ENCODE measurements at regions not wholly inside any gene's neighbourhood (a gene's known extent, or its start where the extent isn't known, plus 50 kb on each side); places are given as distances from the start of the nearest gene placed in this dataset.

- intact Hi-C loops (cut with micrococcal nuclease): no loop called here
- Mint-ChIP-seq H3K36me3 (ENCODE audit: low read depth) (no peaks in the 10 kb centered on the region), H3K4me1 (ENCODE audit: low read depth) (no peaks in the 10 kb centered on the region), H3K9me3 (no peaks in the 10 kb centered on the region), H3K4me3 (no peak overlapping the region), H3K27ac (no peak overlapping the region), H3K27me3 (no peaks in the 10 kb centered on the region)
- ChIA-PET POLR2A (no interaction called here), CTCF (interaction anchor here (0.6 kb wide), 1 partner anchor 806 kb away, joined by 4 read pairs; no protein-coding TSS in a partner anchor)
- no peak for DNase-seq
- no peak for ATAC-seq
- TF ChIP-seq, protein P1, sequence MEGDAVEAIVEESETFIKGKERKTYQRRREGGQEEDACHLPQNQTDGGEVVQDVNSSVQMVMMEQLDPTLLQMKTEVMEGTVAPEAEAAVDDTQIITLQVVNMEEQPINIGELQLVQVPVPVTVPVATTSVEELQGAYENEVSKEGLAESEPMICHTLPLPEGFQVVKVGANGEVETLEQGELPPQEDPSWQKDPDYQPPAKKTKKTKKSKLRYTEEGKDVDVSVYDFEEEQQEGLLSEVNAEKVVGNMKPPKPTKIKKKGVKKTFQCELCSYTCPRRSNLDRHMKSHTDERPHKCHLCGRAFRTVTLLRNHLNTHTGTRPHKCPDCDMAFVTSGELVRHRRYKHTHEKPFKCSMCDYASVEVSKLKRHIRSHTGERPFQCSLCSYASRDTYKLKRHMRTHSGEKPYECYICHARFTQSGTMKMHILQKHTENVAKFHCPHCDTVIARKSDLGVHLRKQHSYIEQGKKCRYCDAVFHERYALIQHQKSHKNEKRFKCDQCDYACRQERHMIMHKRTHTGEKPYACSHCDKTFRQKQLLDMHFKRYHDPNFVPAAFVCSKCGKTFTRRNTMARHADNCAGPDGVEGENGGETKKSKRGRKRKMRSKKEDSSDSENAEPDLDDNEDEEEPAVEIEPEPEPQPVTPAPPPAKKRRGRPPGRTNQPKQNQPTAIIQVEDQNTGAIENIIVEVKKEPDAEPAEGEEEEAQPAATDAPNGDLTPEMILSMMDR (IDR thresholded peaks at IDR 0.05): no peak
These were observed 365.3 kb upstream of the IGFBP3 start for GRCh38 chr7:46286356-46286755.

DNA sequence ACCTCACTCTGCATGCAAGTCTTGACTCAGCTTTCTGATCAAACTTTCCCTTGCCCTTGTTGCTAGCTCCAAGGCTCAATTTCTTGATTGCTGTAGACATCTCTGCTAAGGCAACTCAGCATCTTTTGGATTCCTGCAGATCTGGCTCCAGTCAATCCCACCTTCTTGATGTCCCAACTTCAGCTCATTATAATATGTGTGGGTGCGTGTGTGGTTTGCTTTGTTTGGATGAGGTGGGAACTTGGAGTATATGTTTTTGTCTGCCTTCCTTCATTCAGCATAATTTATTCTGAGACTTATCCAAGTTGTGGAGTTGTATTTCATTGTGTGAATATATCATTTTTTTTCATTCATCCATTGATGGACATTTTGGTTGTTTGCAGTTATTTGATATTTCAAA, 364.8 kb upstream of the IGFBP3 start:
- H3K27me3 Mint-ChIP-seq: no peaks in the 10 kb centered on the region
- no peaks in the 10 kb centered on the region for H3K36me3 Mint-ChIP-seq (ENCODE audit: low read depth)
- no peak overlapping the region for H3K4me3 Mint-ChIP-seq
- H3K9me3 Mint-ChIP-seq: no peaks in the 10 kb centered on the region
- no peak overlapping the region for H3K27ac Mint-ChIP-seq
- ChIA-PET CTCF (no interaction called here), POLR2A (no interaction called here)
- TF ChIP-seq, protein P1 (IDR thresholded peaks at IDR 0.05): no peak
- no peak for ATAC-seq
- no peaks in the 10 kb centered on the region for H3K4me1 Mint-ChIP-seq (ENCODE audit: low read depth)
- no peak for DNase-seq
- intact Hi-C loops (cut with micrococcal nuclease): no loop called here

GRCh38 chr7:46283852-46284251, 362.8 kb upstream of the IGFBP3 start:
- no peaks in the 10 kb centered on the region for H3K9me3 Mint-ChIP-seq
- intact Hi-C loops (cut with micrococcal nuclease): no loop called here

GRCh38 chr7:46282155-46282554, 361.1 kb upstream of the IGFBP3 start:
- H3K27me3 Mint-ChIP-seq: no peaks in the 10 kb centered on the region
- DNase-seq (no peak), ATAC-seq (no peak)
- H3K4me1 Mint-ChIP-seq (ENCODE audit: low read depth): no peaks in the 10 kb centered on the region
- H3K27ac Mint-ChIP-seq: no peak overlapping the region
- TF ChIP-seq, protein P1 (IDR thresholded peaks at IDR 0.05): no peak
- intact Hi-C loops (cut with micrococcal nuclease): no loop called here
- POLR2A ChIA-PET: no interaction called here
- CTCF ChIA-PET: no interaction called here
- no peak overlapping the region for H3K4me3 Mint-ChIP-seq
- H3K9me3 Mint-ChIP-seq: peaks cover 2% of the 10 kb centered on the region
- H3K36me3 Mint-ChIP-seq (ENCODE audit: low read depth): no peaks in the 10 kb centered on the region

More at GRCh38 chr7:46283852-46284251, 362.8 kb upstream of the IGFBP3 start:
- DNase-seq (no peak), ATAC-seq (no peak)
- H3K4me1 Mint-ChIP-seq (ENCODE audit: low read depth): no peaks in the 10 kb centered on the region
- H3K4me3 Mint-ChIP-seq: no peak overlapping the region
- POLR2A ChIA-PET: no interaction called here
- no peak overlapping the region for H3K27ac Mint-ChIP-seq
- H3K27me3 Mint-ChIP-seq: no peaks in the 10 kb centered on the region
- TF ChIP-seq, protein P1 (IDR thresholded peaks at IDR 0.05): no peak
- no peaks in the 10 kb centered on the region for H3K36me3 Mint-ChIP-seq (ENCODE audit: low read depth)
- CTCF ChIA-PET: no interaction called here

DNA sequence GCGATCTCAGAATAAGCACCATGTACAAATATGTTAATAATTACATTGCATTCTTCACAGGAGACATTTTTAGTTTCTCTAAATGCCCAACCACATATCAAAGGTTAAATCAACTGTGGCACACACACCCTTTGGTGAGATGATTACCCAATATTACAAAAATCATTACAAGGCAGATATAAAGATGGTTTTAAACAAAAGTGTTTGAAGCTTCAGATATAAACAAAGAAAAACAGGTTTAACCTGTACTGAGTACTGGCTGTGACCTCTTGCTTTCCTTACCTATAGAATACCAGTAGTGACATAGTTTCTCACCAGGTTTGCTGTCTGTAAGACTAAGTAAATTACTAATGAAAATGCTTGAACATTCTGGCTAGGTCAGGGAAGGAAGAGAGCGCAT, 360.0 kb upstream of the IGFBP3 start:
- no peaks in the 10 kb centered on the region for H3K4me1 Mint-ChIP-seq (ENCODE audit: low read depth)
- no peaks in the 10 kb centered on the region for H3K36me3 Mint-ChIP-seq (ENCODE audit: low read depth)
- H3K27me3 Mint-ChIP-seq: no peaks in the 10 kb centered on the region
- TF ChIP-seq, protein P1 (IDR thresholded peaks at IDR 0.05): no peak
- H3K4me3 Mint-ChIP-seq: no peak overlapping the region
- ATAC-seq (no peak), DNase-seq (no peak)
- CTCF ChIA-PET: no interaction called here
- POLR2A ChIA-PET: no interaction called here
- H3K9me3 Mint-ChIP-seq: peaks cover 2% of the 10 kb centered on the region
- intact Hi-C loops (cut with micrococcal nuclease): no loop called here
- no peak overlapping the region for H3K27ac Mint-ChIP-seq
